ENCODE measurements at regions not wholly inside any gene's neighbourhood (a gene's known extent, or its start where the extent isn't known, plus 50 kb on each side); places are given as distances from the start of the nearest gene placed in this dataset.

DNA sequence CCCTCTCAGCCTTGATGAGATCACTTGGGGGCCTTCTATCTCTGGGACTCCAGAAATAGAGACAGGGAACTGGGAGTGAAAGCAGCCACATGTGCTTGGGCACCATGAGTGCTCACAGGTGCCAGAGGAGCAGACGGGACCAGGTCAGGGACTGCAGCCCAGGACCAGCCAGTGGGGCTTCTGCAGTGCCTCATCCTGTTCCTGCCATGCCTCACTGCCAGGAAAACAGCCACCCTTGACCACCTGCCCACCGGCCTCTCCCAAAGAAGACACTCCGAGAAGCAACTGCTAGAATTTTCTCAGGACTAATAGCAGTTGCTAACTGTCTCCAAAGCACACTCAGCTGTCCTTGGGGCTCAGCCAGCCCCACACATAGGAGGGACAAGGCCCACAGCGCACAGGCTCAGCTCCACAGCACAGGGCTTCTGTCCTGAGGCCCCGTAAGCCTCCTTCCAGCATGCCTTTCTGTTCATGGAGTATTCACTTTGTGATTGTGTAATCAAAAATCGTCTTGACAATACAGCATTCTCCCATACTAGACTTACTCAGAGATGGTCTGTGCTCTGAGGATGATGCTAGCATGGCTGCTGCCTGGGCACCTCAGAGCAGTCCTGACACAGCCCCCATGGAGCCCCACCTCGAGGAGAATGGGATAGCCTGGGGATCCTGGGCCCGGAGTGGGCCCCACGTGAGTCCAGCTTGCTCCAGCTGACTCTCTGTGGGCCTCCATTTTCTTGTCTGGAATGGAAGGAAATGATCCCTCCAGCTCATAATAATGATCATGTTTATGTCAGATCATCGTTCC is 115.7 kb upstream of the RET start:
- Histone ChIP-seq H3K4me1 (ENCODE audit: control insufficient read depth, insufficient read depth, low read length) (peaks cover 14% of the 10 kb centered on the region), H3K9me3 (ENCODE audit: control insufficient read depth in 2 of 2, low read length in 2 of 2) (no peaks in the 10 kb centered on the region), H3K27me3 (ENCODE audit: control insufficient read depth in 1 of 2, insufficient read depth in 2 of 2, low read length in 2 of 2) (peaks cover 0 to 2% of the 10 kb centered on the region in 2 donors), H3K36me3 (ENCODE audit: control insufficient read depth in 2 of 2, insufficient read depth in 2 of 2, low read length in 2 of 2) (no peaks in the 10 kb centered on the region), H3K9ac (ENCODE audit: low read length in 2 of 2) (no peak overlapping the region), H3K27ac (ENCODE audit: low read length) (peak overlapping the region; percentile 24), H3K4me3 (ENCODE audit: low read length in 2 of 2) (no peak overlapping the region)

DNA sequence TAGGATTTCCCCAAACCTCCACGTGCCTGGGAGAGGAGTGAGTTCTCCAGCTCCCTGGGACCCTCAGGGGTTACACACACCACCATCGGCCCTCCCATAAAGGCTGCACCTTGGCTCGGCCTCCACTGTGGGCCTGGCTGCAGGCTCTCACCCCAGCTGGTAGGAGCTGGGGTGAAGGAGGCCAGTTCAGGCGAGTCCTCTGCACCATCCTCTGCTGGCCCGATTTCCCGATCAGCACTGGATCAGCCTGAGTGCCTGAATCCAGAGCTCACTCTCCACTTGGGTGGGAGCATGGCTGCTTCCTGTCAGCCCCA is 115.1 kb upstream of the RET start:
- Histone ChIP-seq H3K36me3 (ENCODE audit: control insufficient read depth in 2 of 2, insufficient read depth in 2 of 2, low read length in 2 of 2) (no peaks in the 10 kb centered on the region), H3K9me3 (ENCODE audit: control insufficient read depth in 2 of 2, low read length in 2 of 2) (no peaks in the 10 kb centered on the region), H3K27ac (ENCODE audit: low read length) (peak overlapping the region; percentile 24), H3K4me1 (ENCODE audit: control insufficient read depth, insufficient read depth, low read length) (peaks cover 14% of the 10 kb centered on the region), H3K4me3 (ENCODE audit: low read length in 2 of 2) (no peak overlapping the region), H3K9ac (ENCODE audit: low read length in 2 of 2) (no peak overlapping the region), H3K27me3 (ENCODE audit: control insufficient read depth in 1 of 2, insufficient read depth in 2 of 2, low read length in 2 of 2) (peaks cover 0 to 2% of the 10 kb centered on the region in 2 donors)

DNA sequence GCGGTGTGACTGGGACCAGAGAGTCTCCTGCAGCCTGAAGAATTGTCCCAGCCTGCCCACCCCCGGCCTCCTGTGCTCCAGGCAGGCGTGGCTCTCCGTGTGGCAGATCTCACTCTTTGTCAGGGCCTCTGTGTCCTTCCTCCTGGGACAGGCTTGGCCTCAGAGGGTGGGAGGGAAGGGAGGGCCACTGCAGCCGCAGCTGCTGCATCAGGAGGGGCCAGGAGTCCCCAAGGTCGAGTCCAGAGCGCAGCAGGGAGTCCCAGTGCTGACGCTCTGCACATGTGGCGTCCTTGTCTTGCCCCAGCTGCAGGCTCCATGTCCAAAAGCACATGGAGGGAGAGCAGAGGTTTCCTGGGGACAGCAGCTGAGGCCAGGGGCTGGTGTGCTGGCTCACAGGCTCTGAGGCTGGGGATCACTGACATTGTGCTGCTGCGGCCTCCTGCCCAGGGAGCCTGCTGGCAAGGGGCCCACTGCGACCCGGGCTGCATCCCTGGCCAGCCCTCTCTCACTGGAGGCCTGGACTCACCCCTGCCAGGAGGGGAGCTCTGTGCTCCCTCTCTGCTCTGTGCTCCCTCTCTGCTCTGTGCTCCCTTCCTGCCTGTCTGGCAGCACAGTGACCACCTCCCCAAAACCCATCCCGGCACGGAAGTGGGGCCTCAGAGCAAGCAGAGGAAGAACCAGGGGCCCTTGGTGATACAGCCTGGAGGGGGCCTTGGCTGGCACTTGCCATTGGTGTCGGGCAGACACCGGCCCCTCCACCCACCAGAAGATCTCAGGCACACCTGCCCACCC is 114.6 kb upstream of the RET start:
- Histone ChIP-seq H3K27me3 (ENCODE audit: control insufficient read depth in 1 of 2, insufficient read depth in 2 of 2, low read length in 2 of 2) (peaks cover 0 to 2% of the 10 kb centered on the region in 2 donors), H3K9ac (ENCODE audit: low read length in 2 of 2) (no peak overlapping the region), H3K27ac (ENCODE audit: low read length) (peak overlapping the region; percentile 24), H3K9me3 (ENCODE audit: control insufficient read depth in 2 of 2, low read length in 2 of 2) (no peaks in the 10 kb centered on the region), H3K4me3 (ENCODE audit: low read length in 2 of 2) (no peak overlapping the region), H3K4me1 (ENCODE audit: control insufficient read depth, insufficient read depth, low read length) (peaks cover 14% of the 10 kb centered on the region), H3K36me3 (ENCODE audit: control insufficient read depth in 2 of 2, insufficient read depth in 2 of 2, low read length in 2 of 2) (no peaks in the 10 kb centered on the region)

DNA sequence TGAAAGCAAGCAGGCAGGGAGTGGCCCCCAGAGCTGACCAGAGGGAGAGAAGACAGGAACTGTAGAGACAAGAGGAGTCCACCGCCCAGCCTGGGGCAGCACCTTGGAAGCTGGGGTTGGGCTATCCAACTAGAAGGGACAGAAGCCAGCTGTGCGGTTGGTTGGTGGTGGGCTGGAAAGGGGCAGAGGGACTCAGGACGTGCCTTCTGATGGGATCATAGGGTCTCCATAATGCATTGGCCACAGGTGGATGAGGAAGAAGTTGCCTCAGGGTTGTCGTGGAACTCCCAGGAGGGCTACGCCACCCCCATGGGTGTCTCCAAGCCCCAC is 114.0 kb upstream of the RET start:
- H3K4me1 ChIP-seq (ENCODE audit: control insufficient read depth, insufficient read depth, low read length), result peaks cover 14% of the 10 kb centered on the region
- peaks cover 0 to 2% of the 10 kb centered on the region in 2 donors for H3K27me3 ChIP-seq (ENCODE audit: control insufficient read depth in 1 of 2, insufficient read depth in 2 of 2, low read length in 2 of 2)
- no peak overlapping the region for H3K4me3 ChIP-seq (ENCODE audit: low read length in 2 of 2)
- H3K27ac ChIP-seq (ENCODE audit: low read length), result no peak overlapping the region
- H3K9ac ChIP-seq (ENCODE audit: low read length in 2 of 2), result no peak overlapping the region
- no peaks in the 10 kb centered on the region for H3K36me3 ChIP-seq (ENCODE audit: control insufficient read depth in 2 of 2, insufficient read depth in 2 of 2, low read length in 2 of 2)
- no peaks in the 10 kb centered on the region for H3K9me3 ChIP-seq (ENCODE audit: control insufficient read depth in 2 of 2, low read length in 2 of 2)

GRCh38 chr10:42963312-42963711 is 113.6 kb upstream of the RET start:
- H3K36me3 ChIP-seq (ENCODE audit: control insufficient read depth in 2 of 2, insufficient read depth in 2 of 2, low read length in 2 of 2), result no peaks in the 10 kb centered on the region
- H3K27me3 ChIP-seq (ENCODE audit: control insufficient read depth in 1 of 2, insufficient read depth in 2 of 2, low read length in 2 of 2), result no peaks in the 10 kb centered on the region
- no peak overlapping the region for H3K4me3 ChIP-seq (ENCODE audit: low read length in 2 of 2)
- peaks cover 14% of the 10 kb centered on the region for H3K4me1 ChIP-seq (ENCODE audit: control insufficient read depth, insufficient read depth, low read length)
- no peaks in the 10 kb centered on the region for H3K9me3 ChIP-seq (ENCODE audit: control insufficient read depth in 2 of 2, low read length in 2 of 2)
- H3K9ac ChIP-seq (ENCODE audit: low read length in 2 of 2), result no peak overlapping the region
- H3K27ac ChIP-seq (ENCODE audit: low read length), result no peak overlapping the region

GRCh38 chr10:42969147-42969546 is 107.7 kb upstream of the RET start:
- H3K4me1 ChIP-seq (ENCODE audit: control insufficient read depth, insufficient read depth, low read length), result no peaks in the 10 kb centered on the region
- H3K36me3 ChIP-seq (ENCODE audit: control insufficient read depth in 2 of 2, insufficient read depth in 2 of 2, low read length in 2 of 2), result no peaks in the 10 kb centered on the region
- H3K27ac ChIP-seq (ENCODE audit: low read length), result no peak overlapping the region
- no peak overlapping the region for H3K4me3 ChIP-seq (ENCODE audit: low read length in 2 of 2)
- H3K9me3 ChIP-seq (ENCODE audit: control insufficient read depth in 2 of 2, low read length in 2 of 2), result no peaks in the 10 kb centered on the region
- no peak overlapping the region for H3K9ac ChIP-seq (ENCODE audit: low read length in 2 of 2)
- no peaks in the 10 kb centered on the region for H3K27me3 ChIP-seq (ENCODE audit: control insufficient read depth in 1 of 2, insufficient read depth in 2 of 2, low read length in 2 of 2)

GRCh38 chr10:42969909-42970308 is 107.0 kb upstream of the RET start:
- Histone ChIP-seq H3K9ac (ENCODE audit: low read length in 2 of 2) (no peak overlapping the region), H3K4me3 (ENCODE audit: low read length in 2 of 2) (no peak overlapping the region), H3K9me3 (ENCODE audit: control insufficient read depth in 2 of 2, low read length in 2 of 2) (no peaks in the 10 kb centered on the region), H3K4me1 (ENCODE audit: control insufficient read depth, insufficient read depth, low read length) (no peaks in the 10 kb centered on the region), H3K27me3 (ENCODE audit: control insufficient read depth in 1 of 2, insufficient read depth in 2 of 2, low read length in 2 of 2) (no peaks in the 10 kb centered on the region), H3K27ac (ENCODE audit: low read length) (no peak overlapping the region), H3K36me3 (ENCODE audit: control insufficient read depth in 2 of 2, insufficient read depth in 2 of 2, low read length in 2 of 2) (no peaks in the 10 kb centered on the region)

DNA sequence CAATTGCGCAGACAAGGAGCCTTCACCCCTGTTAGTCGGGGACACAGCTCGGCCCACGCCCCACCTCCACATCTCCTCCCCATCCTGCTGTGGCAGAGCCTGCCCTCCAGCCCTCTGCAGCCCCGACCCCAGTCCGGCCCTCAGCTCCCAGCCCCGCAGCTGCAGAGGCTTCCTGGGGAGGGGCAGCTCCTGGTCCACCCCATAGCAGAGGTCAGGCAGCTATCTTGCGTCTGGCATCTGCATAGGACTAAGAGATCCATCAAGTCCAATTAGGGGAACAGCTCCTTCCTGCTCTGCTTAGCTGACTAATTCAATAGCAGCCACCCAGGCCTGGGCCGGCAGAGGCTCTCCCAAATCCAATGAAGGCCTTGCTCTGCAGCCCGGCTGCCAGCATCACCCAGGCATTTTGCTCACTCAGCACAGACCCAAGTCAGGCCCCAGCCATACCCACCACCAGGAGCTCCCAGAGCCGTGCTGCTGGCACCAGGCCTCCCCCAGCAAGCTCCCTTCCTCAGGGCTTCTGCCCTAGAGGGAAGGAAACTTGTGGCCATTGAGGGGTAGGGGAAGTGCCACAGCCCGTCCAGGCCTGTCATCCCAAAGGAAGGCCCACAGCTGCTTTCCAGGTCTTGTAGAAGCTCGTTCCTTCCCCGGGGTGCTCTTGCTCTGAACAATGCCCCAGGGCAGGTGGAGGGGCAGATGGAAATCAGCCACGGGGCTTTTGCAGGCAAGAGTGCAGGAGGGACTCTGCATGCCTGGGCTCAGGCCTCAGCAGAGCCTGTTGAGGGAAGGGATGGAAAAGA is 106.2 kb upstream of the RET start:
- Histone ChIP-seq H3K27ac (ENCODE audit: low read length) (no peak overlapping the region), H3K27me3 (ENCODE audit: control insufficient read depth in 1 of 2, insufficient read depth in 2 of 2, low read length in 2 of 2) (no peaks in the 10 kb centered on the region), H3K36me3 (ENCODE audit: control insufficient read depth in 2 of 2, insufficient read depth in 2 of 2, low read length in 2 of 2) (no peaks in the 10 kb centered on the region), H3K4me3 (ENCODE audit: low read length in 2 of 2) (no peak overlapping the region), H3K9me3 (ENCODE audit: control insufficient read depth in 2 of 2, low read length in 2 of 2) (no peaks in the 10 kb centered on the region), H3K4me1 (ENCODE audit: control insufficient read depth, insufficient read depth, low read length) (no peaks in the 10 kb centered on the region), H3K9ac (ENCODE audit: low read length in 2 of 2) (no peak overlapping the region)

DNA sequence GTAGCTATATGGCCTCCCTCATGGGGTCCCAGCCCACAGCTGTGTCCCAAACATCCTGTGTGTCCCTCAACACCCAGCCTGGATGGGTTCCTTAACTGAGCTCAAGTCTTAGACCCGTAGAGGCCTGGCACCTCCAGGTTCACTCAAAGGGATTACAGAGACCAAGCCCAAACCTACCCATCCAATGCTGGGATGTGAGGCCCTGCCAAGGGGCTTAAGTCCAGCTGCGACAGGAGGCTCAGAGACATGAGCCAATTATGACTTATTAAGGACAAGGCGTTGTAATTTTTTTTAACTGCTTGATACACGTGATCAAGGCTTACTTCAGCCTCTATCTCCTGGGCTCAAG is 105.6 kb upstream of the RET start:
- H3K9ac ChIP-seq (ENCODE audit: low read length in 2 of 2), result no peak overlapping the region
- H3K36me3 ChIP-seq (ENCODE audit: control insufficient read depth in 2 of 2, insufficient read depth in 2 of 2, low read length in 2 of 2), result no peaks in the 10 kb centered on the region
- H3K27ac ChIP-seq (ENCODE audit: low read length), result no peak overlapping the region
- H3K27me3 ChIP-seq (ENCODE audit: control insufficient read depth in 1 of 2, insufficient read depth in 2 of 2, low read length in 2 of 2), result no peaks in the 10 kb centered on the region
- no peaks in the 10 kb centered on the region for H3K4me1 ChIP-seq (ENCODE audit: control insufficient read depth, insufficient read depth, low read length)
- no peak overlapping the region for H3K4me3 ChIP-seq (ENCODE audit: low read length in 2 of 2)
- H3K9me3 ChIP-seq (ENCODE audit: control insufficient read depth in 2 of 2, low read length in 2 of 2), result no peaks in the 10 kb centered on the region

GRCh38 chr10:42972946-42973345 is 103.9 kb upstream of the RET start:
- no peaks in the 10 kb centered on the region for H3K4me1 ChIP-seq (ENCODE audit: control insufficient read depth, insufficient read depth, low read length)
- no peaks in the 10 kb centered on the region for H3K27me3 ChIP-seq (ENCODE audit: control insufficient read depth in 1 of 2, insufficient read depth in 2 of 2, low read length in 2 of 2)
- no peak overlapping the region for H3K4me3 ChIP-seq (ENCODE audit: low read length in 2 of 2)
- H3K36me3 ChIP-seq (ENCODE audit: control insufficient read depth in 2 of 2, insufficient read depth in 2 of 2, low read length in 2 of 2), result no peaks in the 10 kb centered on the region
- H3K9ac ChIP-seq (ENCODE audit: low read length in 2 of 2), result no peak overlapping the region
- H3K9me3 ChIP-seq (ENCODE audit: control insufficient read depth in 2 of 2, low read length in 2 of 2), result no peaks in the 10 kb centered on the region
- no peak overlapping the region for H3K27ac ChIP-seq (ENCODE audit: low read length)

All from stomach smooth muscle (tissue), 2 donors.